ENCODE measurements at regions not wholly inside any gene's neighbourhood (a gene's known extent, or its start where the extent isn't known, plus 50 kb on each side); places are given as distances from the start of the nearest gene placed in this dataset.

GRCh38 chr12:41846718-41847117, 298.0 kb downstream of the GXYLT1 start:
- no CpG with 5 or more reads among the region's 1 CpG for WGBS, 2 experiments (ENCODE audit: insufficient coverage in 2 of 2)
- H3K4me1 ChIP-seq (ENCODE audit: control insufficient read depth, insufficient read depth, low read length, poor library complexity, severe bottlenecking): no peaks in the 10 kb centered on the region
- no peak overlapping the region for H3K4me3 ChIP-seq (ENCODE audit: extremely low read depth, insufficient read depth, low read length, poor library complexity, severe bottlenecking)
- no peak overlapping the region for H3K27ac ChIP-seq (ENCODE audit: low read depth, low read length, severe bottlenecking)
- H3K9me3 ChIP-seq (ENCODE audit: control insufficient read depth, low read length): no peaks in the 10 kb centered on the region
- no peaks in the 10 kb centered on the region for H3K36me3 ChIP-seq (ENCODE audit: control insufficient read depth, insufficient read depth, low read length)

GRCh38 chr12:41836416-41836815, 308.3 kb downstream of the GXYLT1 start:
- Histone ChIP-seq H3K27ac (ENCODE audit: low read depth, low read length, severe bottlenecking) (no peak overlapping the region), H3K4me3 (ENCODE audit: extremely low read depth, insufficient read depth, low read length, poor library complexity, severe bottlenecking) (no peak overlapping the region), H3K9me3 (ENCODE audit: control insufficient read depth, low read length) (no peaks in the 10 kb centered on the region), H3K36me3 (ENCODE audit: control insufficient read depth, insufficient read depth, low read length) (no peaks in the 10 kb centered on the region), H3K4me1 (ENCODE audit: control insufficient read depth, insufficient read depth, low read length, poor library complexity, severe bottlenecking) (no peaks in the 10 kb centered on the region)
- no CpG with 5 or more reads among the region's 2 CpGs for WGBS, 2 experiments (ENCODE audit: insufficient coverage in 2 of 2)

GRCh38 chr12:41835556-41835955, 309.1 kb downstream of the GXYLT1 start:
- H3K4me1 ChIP-seq (ENCODE audit: control insufficient read depth, insufficient read depth, low read length, poor library complexity, severe bottlenecking): no peaks in the 10 kb centered on the region
- no peak overlapping the region for H3K27ac ChIP-seq (ENCODE audit: low read depth, low read length, severe bottlenecking)
- H3K4me3 ChIP-seq (ENCODE audit: extremely low read depth, insufficient read depth, low read length, poor library complexity, severe bottlenecking): no peak overlapping the region
- no peaks in the 10 kb centered on the region for H3K9me3 ChIP-seq (ENCODE audit: control insufficient read depth, low read length)
- H3K36me3 ChIP-seq (ENCODE audit: control insufficient read depth, insufficient read depth, low read length): no peaks in the 10 kb centered on the region

- no peaks in the 10 kb centered on the region for H3K9me3 ChIP-seq (ENCODE audit: control insufficient read depth, low read length)
- H3K27ac ChIP-seq (ENCODE audit: low read depth, low read length, severe bottlenecking): no peak overlapping the region
- no peaks in the 10 kb centered on the region for H3K36me3 ChIP-seq (ENCODE audit: control insufficient read depth, insufficient read depth, low read length)
- 83 to 100% methylated on average over 2 of the region's 3 CpGs for WGBS, 2 experiments (ENCODE audit: insufficient coverage in 2 of 2)
- H3K4me1 ChIP-seq (ENCODE audit: control insufficient read depth, insufficient read depth, low read length, poor library complexity, severe bottlenecking): no peaks in the 10 kb centered on the region
- no peak overlapping the region for H3K4me3 ChIP-seq (ENCODE audit: extremely low read depth, insufficient read depth, low read length, poor library complexity, severe bottlenecking)
Measured at GRCh38 chr12:41819948-41820347, 324.7 kb downstream of the GXYLT1 start.

GRCh38 chr12:41804026-41804425, 340.6 kb downstream of the GXYLT1 start:
- no peaks in the 10 kb centered on the region for H3K4me1 ChIP-seq (ENCODE audit: control insufficient read depth, insufficient read depth, low read length, poor library complexity, severe bottlenecking)
- H3K36me3 ChIP-seq (ENCODE audit: control insufficient read depth, insufficient read depth, low read length): no peaks in the 10 kb centered on the region
- WGBS, 2 experiments (ENCODE audit: insufficient coverage in 2 of 2): 88 to 100% methylated on average over 1 of the region's 2 CpGs
- H3K27ac ChIP-seq (ENCODE audit: low read depth, low read length, severe bottlenecking): no peak overlapping the region
- no peaks in the 10 kb centered on the region for H3K9me3 ChIP-seq (ENCODE audit: control insufficient read depth, low read length)
- no peak overlapping the region for H3K4me3 ChIP-seq (ENCODE audit: extremely low read depth, insufficient read depth, low read length, poor library complexity, severe bottlenecking)

GRCh38 chr12:41802803-41803202, 341.9 kb downstream of the GXYLT1 start:
- H3K4me1 ChIP-seq (ENCODE audit: control insufficient read depth, insufficient read depth, low read length, poor library complexity, severe bottlenecking): no peaks in the 10 kb centered on the region
- no peak overlapping the region for H3K4me3 ChIP-seq (ENCODE audit: extremely low read depth, insufficient read depth, low read length, poor library complexity, severe bottlenecking)
- H3K36me3 ChIP-seq (ENCODE audit: control insufficient read depth, insufficient read depth, low read length): no peaks in the 10 kb centered on the region
- no CpG with 5 or more reads among the region's 2 CpGs for WGBS, 2 experiments (ENCODE audit: insufficient coverage in 2 of 2)
- no peaks in the 10 kb centered on the region for H3K9me3 ChIP-seq (ENCODE audit: control insufficient read depth, low read length)
- H3K27ac ChIP-seq (ENCODE audit: low read depth, low read length, severe bottlenecking): peak overlapping the region; percentile 30

- WGBS, 2 experiments (ENCODE audit: insufficient coverage in 2 of 2): 82 to 100% methylated on average over 1 of the region's 1 CpG
- no peaks in the 10 kb centered on the region for H3K4me1 ChIP-seq (ENCODE audit: control insufficient read depth, insufficient read depth, low read length, poor library complexity, severe bottlenecking)
- no peaks in the 10 kb centered on the region for H3K9me3 ChIP-seq (ENCODE audit: control insufficient read depth, low read length)
- H3K27ac ChIP-seq (ENCODE audit: low read depth, low read length, severe bottlenecking): no peak overlapping the region
- H3K36me3 ChIP-seq (ENCODE audit: control insufficient read depth, insufficient read depth, low read length): no peaks in the 10 kb centered on the region
- H3K4me3 ChIP-seq (ENCODE audit: extremely low read depth, insufficient read depth, low read length, poor library complexity, severe bottlenecking): no peak overlapping the region
Measured at GRCh38 chr12:41801261-41801660, 343.4 kb downstream of the GXYLT1 start.

- H3K4me3 ChIP-seq (ENCODE audit: extremely low read depth, insufficient read depth, low read length, poor library complexity, severe bottlenecking): no peak overlapping the region
- no peaks in the 10 kb centered on the region for H3K9me3 ChIP-seq (ENCODE audit: control insufficient read depth, low read length)
- WGBS, 2 experiments (ENCODE audit: insufficient coverage in 2 of 2): 100% methylated on average over 1 of the region's 3 CpGs; no CpG with 5 or more reads in 1 of the 2 experiments
- no peaks in the 10 kb centered on the region for H3K4me1 ChIP-seq (ENCODE audit: control insufficient read depth, insufficient read depth, low read length, poor library complexity, severe bottlenecking)
- H3K36me3 ChIP-seq (ENCODE audit: control insufficient read depth, insufficient read depth, low read length): no peaks in the 10 kb centered on the region
- H3K27ac ChIP-seq (ENCODE audit: low read depth, low read length, severe bottlenecking): no peak overlapping the region
Measured at GRCh38 chr12:41799671-41800070, 345.0 kb downstream of the GXYLT1 start.

GRCh38 chr12:41795910-41796309, 348.8 kb downstream of the GXYLT1 start:
- H3K4me3 ChIP-seq (ENCODE audit: extremely low read depth, insufficient read depth, low read length, poor library complexity, severe bottlenecking): no peak overlapping the region
- no peak overlapping the region for H3K27ac ChIP-seq (ENCODE audit: low read depth, low read length, severe bottlenecking)
- no peaks in the 10 kb centered on the region for H3K9me3 ChIP-seq (ENCODE audit: control insufficient read depth, low read length)
- H3K36me3 ChIP-seq (ENCODE audit: control insufficient read depth, insufficient read depth, low read length): no peaks in the 10 kb centered on the region
- WGBS, 2 experiments (ENCODE audit: insufficient coverage in 2 of 2): 65 to 100% methylated on average over 1 to 5 of the region's 5 CpGs
- no peaks in the 10 kb centered on the region for H3K4me1 ChIP-seq (ENCODE audit: control insufficient read depth, insufficient read depth, low read length, poor library complexity, severe bottlenecking)

GRCh38 chr12:41795051-41795600, 349.5 kb downstream of the GXYLT1 start:
- Histone ChIP-seq H3K4me1 (ENCODE audit: control insufficient read depth, insufficient read depth, low read length, poor library complexity, severe bottlenecking) (no peaks in the 10 kb centered on the region), H3K4me3 (ENCODE audit: extremely low read depth, insufficient read depth, low read length, poor library complexity, severe bottlenecking) (no peak overlapping the region), H3K27ac (ENCODE audit: low read depth, low read length, severe bottlenecking) (no peak overlapping the region), H3K36me3 (ENCODE audit: control insufficient read depth, insufficient read depth, low read length) (no peaks in the 10 kb centered on the region), H3K9me3 (ENCODE audit: control insufficient read depth, low read length) (no peaks in the 10 kb centered on the region)
- WGBS, 2 experiments (ENCODE audit: insufficient coverage in 2 of 2): 88 to 90% methylated on average over 2 to 5 of the region's 8 CpGs

GRCh38 chr12:41794336-41794735, 350.3 kb downstream of the GXYLT1 start:
- H3K27ac ChIP-seq (ENCODE audit: low read depth, low read length, severe bottlenecking): no peak overlapping the region
- H3K4me1 ChIP-seq (ENCODE audit: control insufficient read depth, insufficient read depth, low read length, poor library complexity, severe bottlenecking): no peaks in the 10 kb centered on the region
- WGBS, 2 experiments (ENCODE audit: insufficient coverage in 2 of 2): 86% methylated on average over 1 of the region's 2 CpGs; no CpG with 5 or more reads in 1 of the 2 experiments
- no peaks in the 10 kb centered on the region for H3K36me3 ChIP-seq (ENCODE audit: control insufficient read depth, insufficient read depth, low read length)
- H3K4me3 ChIP-seq (ENCODE audit: extremely low read depth, insufficient read depth, low read length, poor library complexity, severe bottlenecking): no peak overlapping the region
- no peaks in the 10 kb centered on the region for H3K9me3 ChIP-seq (ENCODE audit: control insufficient read depth, low read length)

Data from mesodermal cell (in vitro differentiated cells).